ENCODE measurements at regions not wholly inside any gene's neighbourhood (a gene's known extent, or its start where the extent isn't known, plus 50 kb on each side); places are given as distances from the start of the nearest gene placed in this dataset.
"Not testable (repeated sequence)": the region's sequence is repeated elsewhere in the genome, so short reads cannot be mapped to it uniquely, and the experiment has no call there.

- DNase-seq (ENCODE audit: low read depth) = peak; percentile 19
Observed at GRCh38 chrX:140447150-140447549, 57.7 kb downstream of the SOX3 start.

- DNase-seq (ENCODE audit: low read depth) = peak; percentile 17
Observed at GRCh38 chrX:140440876-140441275, 64.0 kb downstream of the SOX3 start.

- no peak for DNase-seq (ENCODE audit: low read depth)
Observed at GRCh38 chrX:140439476-140439875, 65.4 kb downstream of the SOX3 start.

GRCh38 chrX:140434347-140434746, 70.5 kb downstream of the SOX3 start:
- DNase-seq (ENCODE audit: low read depth) = no peak

GRCh38 chrX:140433582-140433981, 71.3 kb downstream of the SOX3 start:
- no peak for DNase-seq (ENCODE audit: low read depth)

GRCh38 chrX:140432346-140433175, 72.3 kb downstream of the SOX3 start:
- no peak for DNase-seq (ENCODE audit: low read depth)

GRCh38 chrX:140431521-140431920, 73.3 kb downstream of the SOX3 start:
- peak; percentile 48 for DNase-seq (ENCODE audit: low read depth)

- no peak for DNase-seq (ENCODE audit: low read depth)
Observed at GRCh38 chrX:140425712-140426395, 79.0 kb downstream of the SOX3 start.

GRCh38 chrX:140422501-140422900, 82.4 kb downstream of the SOX3 start:
- no peak for DNase-seq (ENCODE audit: low read depth)

GRCh38 chrX:140402131-140402530, 102.7 kb downstream of the SOX3 start:
- DNase-seq (ENCODE audit: low read depth) = not testable (repeated sequence)

GRCh38 chrX:140396326-140396725, 108.5 kb downstream of the SOX3 start:
- DNase-seq (ENCODE audit: low read depth) = not testable (repeated sequence)

GRCh38 chrX:140393507-140393906, 111.4 kb downstream of the SOX3 start:
- DNase-seq (ENCODE audit: low read depth) = no peak

- no peak for DNase-seq (ENCODE audit: low read depth)
Observed at GRCh38 chrX:140391313-140391712, 113.6 kb downstream of the SOX3 start.

GRCh38 chrX:140389331-140389730, 115.5 kb downstream of the SOX3 start:
- DNase-seq (ENCODE audit: low read depth) = no peak

- no peak for DNase-seq (ENCODE audit: low read depth)
Observed at GRCh38 chrX:140362861-140363260, 142.0 kb downstream of the SOX3 start.

GRCh38 chrX:140360924-140361323, 143.9 kb downstream of the SOX3 start:
- no peak for DNase-seq (ENCODE audit: low read depth)

- DNase-seq (ENCODE audit: low read depth) = no peak
Observed at GRCh38 chrX:140360284-140360683, 144.6 kb downstream of the SOX3 start.

GRCh38 chrX:140355922-140356321, 148.9 kb downstream of the SOX3 start:
- DNase-seq (ENCODE audit: low read depth) = no peak

- DNase-seq (ENCODE audit: low read depth) = no peak
Observed at GRCh38 chrX:140355429-140355828, 149.4 kb downstream of the SOX3 start.

GRCh38 chrX:140354431-140355120, 150.3 kb downstream of the SOX3 start:
- DNase-seq (ENCODE audit: low read depth) = no peak

- peak; percentile 59 for DNase-seq (ENCODE audit: low read depth)
Observed at GRCh38 chrX:140346729-140347128, 158.1 kb downstream of the SOX3 start.

GRCh38 chrX:140343226-140343868, 161.5 kb downstream of the SOX3 start:
- DNase-seq (ENCODE audit: low read depth) = peak; percentile 77
